Esophagus (tissue), 2 donors: ENCODE measurements at regions not wholly inside any gene's neighbourhood (a gene's known extent, or its start where the extent isn't known, plus 50 kb on each side); places are given as distances from the start of the nearest gene placed in this dataset.

Experiments
- H3K27ac ChIP-seq, 2 donors: one replicate each; pipeline ENCODE4 v1.5.1; 2013; ENCODE audit warnings: low read depth in 2 of 2, mild to moderate bottlenecking in 2 of 2, inconsistent platforms in 1 of 2, low read length in 1 of 2, moderate library complexity in 1 of 2
- H3K27me3 ChIP-seq, 2 donors: one replicate each; pipeline ENCODE4 v1.6.1; 2013; ENCODE audit warnings: low read length in 2 of 2, control low read depth in 1 of 2, mild to moderate bottlenecking in 1 of 2; ENCODE audit not compliant: insufficient read depth in 2 of 2, control insufficient read depth in 1 of 2
- H3K36me3 ChIP-seq, 2 donors: one replicate each; pipeline ENCODE4 v1.6.1; 2013; ENCODE audit warnings: low read length in 1 of 2; ENCODE audit not compliant: control insufficient read depth in 2 of 2, insufficient read depth in 2 of 2
- H3K4me1 ChIP-seq, 2 donors: one replicate each; pipeline ENCODE4 v1.6.1; 2013; ENCODE audit warnings: low read length in 1 of 2; ENCODE audit not compliant: control insufficient read depth in 2 of 2, insufficient read depth in 2 of 2
- H3K4me3 ChIP-seq, 2 donors: one replicate each; pipeline ENCODE4 v1.5.1; 2013; ENCODE audit warnings: low read length in 2 of 2, mild to moderate bottlenecking in 2 of 2, low read depth in 1 of 2, moderate library complexity in 1 of 2
- H3K9me3 ChIP-seq, 2 donors: one replicate each; pipeline ENCODE4 v1.6.1; 2013; ENCODE audit warnings: mild to moderate bottlenecking in 2 of 2, low read depth in 1 of 2, low read length in 1 of 2, moderate library complexity in 1 of 2; ENCODE audit not compliant: control insufficient read depth in 2 of 2, insufficient read depth in 1 of 2
- WGBS, 2 donors: extraction: QIAGEN DNeasy Blood & Tissue Kit; methylation state at CpG; one replicate each; pipeline ENCODE4 v1.1.7; 2013; 5-methylcytosine and 5-hydroxymethylcytosine counted together
- donor health status: healthy with polysubstance abuse.
- donor health status: Bipolar disorder and iron deficiency.

GRCh38 chr1:91589437-91589836 lies 88.8 kb downstream of the CDC7 start:
- Histone ChIP-seq H3K27ac (no peak overlapping the region), H3K36me3 (no peaks in the 10 kb centered on the region), H3K9me3 (no peaks in the 10 kb centered on the region), H3K27me3 (no peaks in the 10 kb centered on the region), H3K4me1 (no peaks in the 10 kb centered on the region), H3K4me3 (no peak overlapping the region)

- Histone ChIP-seq H3K4me1 (no peaks in the 10 kb centered on the region), H3K36me3 (no peaks in the 10 kb centered on the region), H3K27ac (no peak overlapping the region), H3K27me3 (no peaks in the 10 kb centered on the region), H3K9me3 (no peaks in the 10 kb centered on the region), H3K4me3 (no peak overlapping the region)
- 66 to 76% methylated on average over 13 of the region's 13 CpGs for WGBS, 2 donors
Measured at GRCh38 chr1:91591175-91591974, 90.7 kb downstream of the CDC7 start.

- H3K27me3 ChIP-seq = no peaks in the 10 kb centered on the region
- no peaks in the 10 kb centered on the region for H3K9me3 ChIP-seq
- H3K36me3 ChIP-seq = no peaks in the 10 kb centered on the region
- no peak overlapping the region for H3K4me3 ChIP-seq
- H3K4me1 ChIP-seq = no peaks in the 10 kb centered on the region
- 86 to 96% methylated on average over 5 of the region's 5 CpGs for WGBS, 2 donors
- no peak overlapping the region for H3K27ac ChIP-seq
Measured at GRCh38 chr1:91592716-91593477, 92.2 kb downstream of the CDC7 start.

GRCh38 chr1:91594383-91595055 lies 93.9 kb downstream of the CDC7 start:
- no peak overlapping the region for H3K27ac ChIP-seq
- H3K4me1 ChIP-seq = no peaks in the 10 kb centered on the region
- no peaks in the 10 kb centered on the region for H3K27me3 ChIP-seq
- H3K4me3 ChIP-seq = no peak overlapping the region
- no peaks in the 10 kb centered on the region for H3K9me3 ChIP-seq
- WGBS, 2 donors = 93% methylated on average over 11 of the region's 11 CpGs
- no peaks in the 10 kb centered on the region for H3K36me3 ChIP-seq

- H3K4me1 ChIP-seq = no peaks in the 10 kb centered on the region
- H3K27ac ChIP-seq = no peak overlapping the region
- H3K9me3 ChIP-seq = no peaks in the 10 kb centered on the region
- no peaks in the 10 kb centered on the region for H3K36me3 ChIP-seq
- no peaks in the 10 kb centered on the region for H3K27me3 ChIP-seq
- no peak overlapping the region for H3K4me3 ChIP-seq
- 85 to 90% methylated on average over 1 of the region's 1 CpG for WGBS, 2 donors
Measured at GRCh38 chr1:91596474-91596873, 95.8 kb downstream of the CDC7 start.

GRCh38 chr1:91597215-91597614 lies 96.6 kb downstream of the CDC7 start:
- Histone ChIP-seq H3K27me3 (no peaks in the 10 kb centered on the region), H3K36me3 (no peaks in the 10 kb centered on the region), H3K4me3 (no peak overlapping the region), H3K4me1 (no peaks in the 10 kb centered on the region), H3K9me3 (no peaks in the 10 kb centered on the region), H3K27ac (no peak overlapping the region)
- 86 to 91% methylated on average over 2 of the region's 2 CpGs for WGBS, 2 donors

GRCh38 chr1:91600431-91601337 lies 100.0 kb downstream of the CDC7 start:
- H3K36me3 ChIP-seq = no peaks in the 10 kb centered on the region
- H3K9me3 ChIP-seq = no peaks in the 10 kb centered on the region
- no peak overlapping the region for H3K27ac ChIP-seq
- no peaks in the 10 kb centered on the region for H3K27me3 ChIP-seq
- H3K4me1 ChIP-seq = no peaks in the 10 kb centered on the region
- WGBS, 2 donors = 67% methylated on average over 11 of the region's 11 CpGs
- no peak overlapping the region for H3K4me3 ChIP-seq

GRCh38 chr1:91601554-91602376 lies 101.1 kb downstream of the CDC7 start:
- no peaks in the 10 kb centered on the region for H3K36me3 ChIP-seq
- no peaks in the 10 kb centered on the region for H3K9me3 ChIP-seq
- H3K27ac ChIP-seq = no peak overlapping the region
- no peaks in the 10 kb centered on the region for H3K4me1 ChIP-seq
- no peak overlapping the region for H3K4me3 ChIP-seq
- WGBS, 2 donors = 81 to 83% methylated on average over 12 of the region's 12 CpGs
- no peaks in the 10 kb centered on the region for H3K27me3 ChIP-seq
